ENCODE measurements at regions not wholly inside any gene's neighbourhood (a gene's known extent, or its start where the extent isn't known, plus 50 kb on each side); places are given as distances from the start of the nearest gene placed in this dataset.

DNA sequence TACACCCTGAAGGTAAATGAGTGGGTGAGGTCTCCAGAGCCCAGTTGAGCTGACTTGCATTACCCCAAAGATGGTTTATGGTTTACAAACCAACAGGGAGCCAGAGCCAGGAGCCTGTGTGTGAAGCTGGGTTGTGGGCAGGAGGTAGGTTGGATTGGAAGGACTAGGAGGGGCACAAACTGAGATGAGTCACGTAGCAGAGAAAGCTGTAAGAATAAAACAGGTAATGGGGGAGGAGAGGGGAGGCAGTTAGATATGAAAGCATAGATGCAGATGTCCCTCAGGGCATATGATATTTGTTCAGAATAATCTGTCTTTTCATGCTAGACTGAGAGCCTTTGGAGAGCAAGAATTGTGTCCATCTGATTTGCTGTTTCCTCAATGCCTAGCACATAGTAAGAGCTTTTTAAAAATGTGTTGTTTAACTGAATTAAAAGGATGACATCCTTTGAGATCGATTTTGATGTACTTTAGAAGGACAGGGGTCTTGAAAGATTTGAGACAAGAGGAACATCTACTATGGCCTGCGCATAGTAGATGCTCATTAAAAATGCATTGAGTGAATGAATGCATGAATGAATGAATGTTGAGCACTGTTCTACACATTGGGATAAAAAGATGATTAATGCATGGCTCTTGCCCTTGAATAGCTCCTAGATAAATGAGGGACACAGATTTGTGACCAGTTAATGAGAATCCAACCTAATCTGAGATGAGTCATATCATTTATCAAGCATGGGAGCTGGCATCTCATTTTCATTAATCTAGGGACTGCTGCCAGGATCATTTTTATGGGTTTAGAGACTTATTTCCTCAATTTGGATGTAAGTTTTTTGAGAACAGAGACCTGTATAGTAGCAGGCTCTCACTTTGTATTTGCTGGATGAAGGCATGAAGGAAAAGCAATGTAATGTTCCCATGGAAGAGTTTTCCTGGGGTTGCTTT is 175.8 kb upstream of the BDNF start:
- no peak overlapping the region for H3K4me3 ChIP-seq (ENCODE audit: extremely low read depth in 1 of 4, insufficient read depth in 2 of 4, low read depth in 3 of 4, low read length in 4 of 4)
- H3K79me2 ChIP-seq (ENCODE audit: control insufficient read depth in 1 of 2, insufficient read depth in 2 of 2, low read length in 2 of 2), result no peaks in the 10 kb centered on the region
- CTCF ChIA-PET (ENCODE audit: partially characterized antibody), result no interaction called here
- H3K23me2 ChIP-seq (ENCODE audit: low read depth, low read length), result no peaks in the 10 kb centered on the region
- FAIRE-seq (no peak), DNase-seq (ENCODE audit: low read depth in 1 of 2, low spot score in 2 of 2) (no peak)
- no peak overlapping the region for H2BK12ac ChIP-seq (ENCODE audit: low read depth, low read length)
- no peaks in the 10 kb centered on the region for H4K20me1 ChIP-seq (replicated peaks in 1 of 2; ENCODE audit: control insufficient read depth in 1 of 2, insufficient read depth in 2 of 2, low read length in 2 of 2)
- H3K18ac ChIP-seq (ENCODE audit: extremely low read depth, low read length), result no peak overlapping the region
- no peak overlapping the region for H3K56ac ChIP-seq (replicated peaks; ENCODE audit: insufficient read length, low read depth, low read length)
- POLR2A ChIA-PET (ENCODE audit: partially characterized antibody), result interaction anchor here (0.8 kb wide), 1 partner anchor 10 kb away, joined by 3 read pairs; no protein-coding TSS in a partner anchor
- H2AK5ac ChIP-seq (ENCODE audit: low read depth, low read length), result no peak overlapping the region
- 86% methylated on average over 3 of the region's 3 CpGs; no CpG with 5 or more reads in 1 of the 2 experiments for WGBS, 2 experiments (ENCODE audit: extremely low coverage in 1 of 2, insufficient coverage in 1 of 2, insufficient read length in 1 of 2, insufficient replicate concordance in 2 of 2, low coverage in 1 of 2, low lambda C conversion rate in 2 of 2, missing lambda C conversion rate in 1 of 2)
- H2AFZ ChIP-seq (ENCODE audit: low read length), result no peak overlapping the region
- TF ChIP-seq SIRT6 (IDR thresholded peaks at IDR 0.05; ENCODE audit: low read length) (no peak), RAD21 (IDR thresholded peaks at IDR 0.05 in 1 of 2, conservative IDR thresholded peaks at IDR 0.05 in 1 of 2; ENCODE audit: low read depth in 2 of 2, low read length in 2 of 2) (no peak), BRCA1 (IDR thresholded peaks at IDR 0.05; ENCODE audit: low read depth, low read length) (no peak)
- TF ChIP-seq, protein P1, sequence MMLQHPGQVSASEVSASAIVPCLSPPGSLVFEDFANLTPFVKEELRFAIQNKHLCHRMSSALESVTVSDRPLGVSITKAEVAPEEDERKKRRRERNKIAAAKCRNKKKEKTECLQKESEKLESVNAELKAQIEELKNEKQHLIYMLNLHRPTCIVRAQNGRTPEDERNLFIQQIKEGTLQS (IDR thresholded peaks at IDR 0.05; ENCODE audit: insufficient read depth, low read depth, low read length), result no peak
- H3K4ac ChIP-seq (replicated peaks; ENCODE audit: insufficient read length, low read depth, low read length), result no peak overlapping the region
- no peak overlapping the region for H3K9ac ChIP-seq (replicated peaks in 1 of 4; ENCODE audit: extremely low read depth in 1 of 4, low read depth in 3 of 4, low read length in 3 of 4)
- no peak overlapping the region for H2BK120ac ChIP-seq (replicated peaks; ENCODE audit: low read depth, low read length)
- no peak overlapping the region for H3K27ac ChIP-seq (ENCODE audit: low read depth, low read length)
- H4K5ac ChIP-seq (ENCODE audit: insufficient read length, low read depth, low read length), result no peak overlapping the region
- no peaks in the 10 kb centered on the region for H3K79me1 ChIP-seq (ENCODE audit: low read depth, low read length)
- H2BK5ac ChIP-seq (ENCODE audit: low read depth, low read length), result no peak overlapping the region
- H2BK20ac ChIP-seq (ENCODE audit: low read length), result no peak overlapping the region
- H4K8ac ChIP-seq (ENCODE audit: extremely low read depth, insufficient read depth, low read length), result no peak overlapping the region
- no peaks in the 10 kb centered on the region for H3K9me3 ChIP-seq (ENCODE audit: insufficient read depth in 2 of 2, low read depth in 1 of 2, low read length in 1 of 2)
- no peak overlapping the region for H3K23ac ChIP-seq (ENCODE audit: insufficient read length)
- H3K36me3 ChIP-seq (ENCODE audit: control insufficient read depth in 2 of 4, insufficient read depth in 4 of 4, low read length in 3 of 4), result no peaks in the 10 kb centered on the region
- no peak overlapping the region for H4K91ac ChIP-seq (replicated peaks; ENCODE audit: insufficient read length, low read length)
- H2BK15ac ChIP-seq (ENCODE audit: low read length), result no peak overlapping the region
- no peak overlapping the region for H3K4me2 ChIP-seq (ENCODE audit: insufficient read depth in 1 of 2, low read depth in 2 of 2, low read length in 2 of 2)
- no peaks in the 10 kb centered on the region for H3K4me1 ChIP-seq (replicated peaks in 1 of 4; ENCODE audit: control insufficient read depth in 3 of 4, insufficient read depth in 4 of 4, low read length in 3 of 4)
- H3K14ac ChIP-seq (ENCODE audit: insufficient read length), result no peak overlapping the region
- H3K27me3 ChIP-seq (replicated peaks in 1 of 4; ENCODE audit: control insufficient read depth in 3 of 4, extremely low read depth in 1 of 4, insufficient read depth in 3 of 4, low read length in 3 of 4), result no peaks in the 10 kb centered on the region
